GM23338 (cell line): ENCODE measurements at regions not wholly inside any gene's neighbourhood (a gene's known extent, or its start where the extent isn't known, plus 50 kb on each side); places are given as distances from the start of the nearest gene placed in this dataset.

Source experiments
- EZH2 ChIP-seq: fragments of 200-600 bp; sonication (generic); IDR thresholded peaks from one replicate; pipeline ENCODE4 v1.8.0; 2017; ENCODE audit warnings: antibody characterized with exemption, mild to moderate bottlenecking, low read depth; ENCODE audit not compliant: unreplicated experiment
- EZH2phosphoT487 ChIP-seq: fragments of 200-600 bp; sonication (generic); IDR thresholded peaks from one replicate; pipeline ENCODE4 v1.8.1; 2018; ENCODE audit warnings: antibody characterized with exemption; ENCODE audit not compliant: unreplicated experiment
- NANOG ChIP-seq: IDR thresholded peaks from 2 replicates; pipeline ENCODE4 v1.6.1; 2016; ENCODE audit warnings: antibody characterized with exemption, borderline replicate concordance
- POLR2AphosphoS5 ChIP-seq: IDR thresholded peaks from 2 replicates; pipeline ENCODE4 v1.6.1; 2016; ENCODE audit warnings: antibody characterized with exemption, low read depth
- ZNF114 ChIP-seq: fragments of 250-450 bp; sonication (Bioruptor Pico); IDR thresholded peaks from 2 replicates; pipeline ENCODE4 v1.5.0; 2020; ENCODE audit warnings: mild to moderate bottlenecking, moderate library complexity
- TF ChIP-seq, protein P1 (sequence below): fragments of 250-450 bp; sonication (Bioruptor Pico); IDR thresholded peaks from 2 replicates; pipeline ENCODE4 v1.5.0; 2020; ENCODE audit warnings: mild to moderate bottlenecking, moderate library complexity
- TF ChIP-seq, protein P2 (sequence below): IDR thresholded peaks from 2 replicates; pipeline ENCODE4 v1.6.1; 2016; ENCODE audit warnings: antibody characterized with exemption
- TF ChIP-seq, protein P3 (sequence below), 2 experiments: fragments of 200-600 bp in 1 of 2; sonication (generic) in 1 of 2; conservative IDR thresholded peaks; 2 replicates each; pipeline versions ENCODE4 v1.5.1 to v1.6.1; 2016 to 2017; ENCODE audit warnings: antibody characterized with exemption in 2 of 2, low read depth in 2 of 2, mild to moderate bottlenecking in 2 of 2, moderate library complexity in 1 of 2

DNA sequence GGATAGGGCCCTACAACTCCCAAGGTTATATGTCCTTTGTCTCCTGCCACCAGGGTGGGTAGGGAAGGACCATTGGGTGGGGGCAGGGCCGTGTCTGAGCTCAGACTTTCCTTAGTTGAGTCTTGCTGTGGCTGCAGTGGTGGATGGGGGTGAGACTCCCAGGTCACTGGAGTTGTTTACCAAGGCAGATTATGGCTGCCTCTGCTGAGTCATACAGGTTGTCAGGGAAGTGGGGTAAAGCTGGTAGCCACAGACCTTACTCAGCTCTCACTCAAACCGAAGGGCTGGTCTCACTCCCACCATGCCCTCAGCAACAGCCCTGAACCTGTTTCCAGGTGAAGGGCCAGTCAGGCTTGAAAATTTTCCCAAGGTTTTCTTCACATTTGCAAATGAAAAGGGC is 58.8 kb upstream of the FAAH2 start (continued):
- TF ChIP-seq, protein P1, sequence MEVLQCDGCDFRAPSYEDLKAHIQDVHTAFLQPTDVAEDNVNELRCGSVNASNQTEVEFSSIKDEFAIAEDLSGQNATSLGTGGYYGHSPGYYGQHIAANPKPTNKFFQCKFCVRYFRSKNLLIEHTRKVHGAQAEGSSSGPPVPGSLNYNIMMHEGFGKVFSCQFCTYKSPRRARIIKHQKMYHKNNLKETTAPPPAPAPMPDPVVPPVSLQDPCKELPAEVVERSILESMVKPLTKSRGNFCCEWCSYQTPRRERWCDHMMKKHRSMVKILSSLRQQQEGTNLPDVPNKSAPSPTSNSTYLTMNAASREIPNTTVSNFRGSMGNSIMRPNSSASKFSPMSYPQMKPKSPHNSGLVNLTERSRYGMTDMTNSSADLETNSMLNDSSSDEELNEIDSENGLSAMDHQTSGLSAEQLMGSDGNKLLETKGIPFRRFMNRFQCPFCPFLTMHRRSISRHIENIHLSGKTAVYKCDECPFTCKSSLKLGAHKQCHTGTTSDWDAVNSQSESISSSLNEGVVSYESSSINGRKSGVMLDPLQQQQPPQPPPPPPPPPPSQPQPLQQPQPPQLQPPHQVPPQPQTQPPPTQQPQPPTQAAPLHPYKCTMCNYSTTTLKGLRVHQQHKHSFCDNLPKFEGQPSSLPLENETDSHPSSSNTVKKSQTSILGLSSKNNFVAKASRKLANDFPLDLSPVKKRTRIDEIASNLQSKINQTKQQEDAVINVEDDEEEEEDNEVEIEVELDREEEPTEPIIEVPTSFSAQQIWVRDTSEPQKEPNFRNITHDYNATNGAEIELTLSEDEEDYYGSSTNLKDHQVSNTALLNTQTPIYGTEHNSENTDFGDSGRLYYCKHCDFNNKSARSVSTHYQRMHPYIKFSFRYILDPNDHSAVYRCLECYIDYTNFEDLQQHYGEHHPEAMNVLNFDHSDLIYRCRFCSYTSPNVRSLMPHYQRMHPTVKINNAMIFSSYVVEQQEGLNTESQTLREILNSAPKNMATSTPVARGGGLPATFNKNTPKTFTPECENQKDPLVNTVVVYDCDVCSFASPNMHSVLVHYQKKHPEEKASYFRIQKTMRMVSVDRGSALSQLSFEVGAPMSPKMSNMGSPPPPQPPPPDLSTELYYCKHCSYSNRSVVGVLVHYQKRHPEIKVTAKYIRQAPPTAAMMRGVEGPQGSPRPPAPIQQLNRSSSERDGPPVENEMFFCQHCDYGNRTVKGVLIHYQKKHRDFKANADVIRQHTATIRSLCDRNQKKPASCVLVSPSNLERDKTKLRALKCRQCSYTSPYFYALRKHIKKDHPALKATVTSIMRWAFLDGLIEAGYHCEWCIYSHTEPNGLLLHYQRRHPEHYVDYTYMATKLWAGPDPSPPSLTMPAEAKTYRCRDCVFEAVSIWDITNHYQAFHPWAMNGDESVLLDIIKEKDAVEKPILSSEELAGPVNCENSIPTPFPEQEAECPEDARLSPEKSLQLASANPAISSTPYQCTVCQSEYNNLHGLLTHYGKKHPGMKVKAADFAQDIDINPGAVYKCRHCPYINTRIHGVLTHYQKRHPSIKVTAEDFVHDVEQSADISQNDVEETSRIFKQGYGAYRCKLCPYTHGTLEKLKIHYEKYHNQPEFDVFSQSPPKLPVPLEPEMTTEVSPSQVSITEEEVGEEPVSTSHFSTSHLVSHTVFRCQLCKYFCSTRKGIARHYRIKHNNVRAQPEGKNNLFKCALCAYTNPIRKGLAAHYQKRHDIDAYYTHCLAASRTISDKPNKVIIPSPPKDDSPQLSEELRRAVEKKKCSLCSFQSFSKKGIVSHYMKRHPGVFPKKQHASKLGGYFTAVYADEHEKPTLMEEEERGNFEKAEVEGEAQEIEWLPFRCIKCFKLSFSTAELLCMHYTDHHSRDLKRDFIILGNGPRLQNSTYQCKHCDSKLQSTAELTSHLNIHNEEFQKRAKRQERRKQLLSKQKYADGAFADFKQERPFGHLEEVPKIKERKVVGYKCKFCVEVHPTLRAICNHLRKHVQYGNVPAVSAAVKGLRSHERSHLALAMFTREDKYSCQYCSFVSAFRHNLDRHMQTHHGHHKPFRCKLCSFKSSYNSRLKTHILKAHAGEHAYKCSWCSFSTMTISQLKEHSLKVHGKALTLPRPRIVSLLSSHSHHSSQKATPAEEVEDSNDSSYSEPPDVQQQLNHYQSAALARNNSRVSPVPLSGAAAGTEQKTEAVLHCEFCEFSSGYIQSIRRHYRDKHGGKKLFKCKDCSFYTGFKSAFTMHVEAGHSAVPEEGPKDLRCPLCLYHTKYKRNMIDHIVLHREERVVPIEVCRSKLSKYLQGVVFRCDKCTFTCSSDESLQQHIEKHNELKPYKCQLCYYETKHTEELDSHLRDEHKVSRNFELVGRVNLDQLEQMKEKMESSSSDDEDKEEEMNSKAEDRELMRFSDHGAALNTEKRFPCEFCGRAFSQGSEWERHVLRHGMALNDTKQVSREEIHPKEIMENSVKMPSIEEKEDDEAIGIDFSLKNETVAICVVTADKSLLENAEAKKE (CRISPR knock-in tag): no peak
- no peak for TF ChIP-seq NANOG
- TF ChIP-seq, protein P2, sequence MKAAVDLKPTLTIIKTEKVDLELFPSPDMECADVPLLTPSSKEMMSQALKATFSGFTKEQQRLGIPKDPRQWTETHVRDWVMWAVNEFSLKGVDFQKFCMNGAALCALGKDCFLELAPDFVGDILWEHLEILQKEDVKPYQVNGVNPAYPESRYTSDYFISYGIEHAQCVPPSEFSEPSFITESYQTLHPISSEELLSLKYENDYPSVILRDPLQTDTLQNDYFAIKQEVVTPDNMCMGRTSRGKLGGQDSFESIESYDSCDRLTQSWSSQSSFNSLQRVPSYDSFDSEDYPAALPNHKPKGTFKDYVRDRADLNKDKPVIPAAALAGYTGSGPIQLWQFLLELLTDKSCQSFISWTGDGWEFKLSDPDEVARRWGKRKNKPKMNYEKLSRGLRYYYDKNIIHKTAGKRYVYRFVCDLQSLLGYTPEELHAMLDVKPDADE: no peak
- no peak for TF ChIP-seq ZNF114 (CRISPR knock-in tag)
- TF ChIP-seq EZH2phosphoT487: no peak
- no peak for TF ChIP-seq POLR2AphosphoS5
- TF ChIP-seq, protein P3, sequence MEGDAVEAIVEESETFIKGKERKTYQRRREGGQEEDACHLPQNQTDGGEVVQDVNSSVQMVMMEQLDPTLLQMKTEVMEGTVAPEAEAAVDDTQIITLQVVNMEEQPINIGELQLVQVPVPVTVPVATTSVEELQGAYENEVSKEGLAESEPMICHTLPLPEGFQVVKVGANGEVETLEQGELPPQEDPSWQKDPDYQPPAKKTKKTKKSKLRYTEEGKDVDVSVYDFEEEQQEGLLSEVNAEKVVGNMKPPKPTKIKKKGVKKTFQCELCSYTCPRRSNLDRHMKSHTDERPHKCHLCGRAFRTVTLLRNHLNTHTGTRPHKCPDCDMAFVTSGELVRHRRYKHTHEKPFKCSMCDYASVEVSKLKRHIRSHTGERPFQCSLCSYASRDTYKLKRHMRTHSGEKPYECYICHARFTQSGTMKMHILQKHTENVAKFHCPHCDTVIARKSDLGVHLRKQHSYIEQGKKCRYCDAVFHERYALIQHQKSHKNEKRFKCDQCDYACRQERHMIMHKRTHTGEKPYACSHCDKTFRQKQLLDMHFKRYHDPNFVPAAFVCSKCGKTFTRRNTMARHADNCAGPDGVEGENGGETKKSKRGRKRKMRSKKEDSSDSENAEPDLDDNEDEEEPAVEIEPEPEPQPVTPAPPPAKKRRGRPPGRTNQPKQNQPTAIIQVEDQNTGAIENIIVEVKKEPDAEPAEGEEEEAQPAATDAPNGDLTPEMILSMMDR (conservative IDR thresholded peaks at IDR 0.05; ENCODE audit: low read depth in 2 of 2): no peak
- no peak for TF ChIP-seq EZH2
